NCI-H524 (cell line): ENCODE measurements at regions not wholly inside any gene's neighbourhood (a gene's known extent, or its start where the extent isn't known, plus 50 kb on each side); places are given as distances from the start of the nearest gene placed in this dataset.

Experiments used
- DNase-seq, 2 experiments: peaks; one replicate each; lab custom pipeline; 2025; lab: John Stamatoyannopoulos, UW

GRCh38 chr1:30198795-30199403 lies 524.5 kb downstream of the MATN1 start:
- no peak for DNase-seq

GRCh38 chr1:30198451-30198760 lies 525.0 kb downstream of the MATN1 start:
- no peak for DNase-seq

GRCh38 chr1:30197639-30198450 lies 525.5 kb downstream of the MATN1 start:
- DNase-seq, result no peak

- no peak for DNase-seq
Measured at GRCh38 chr1:30196872-30197638, 526.3 kb downstream of the MATN1 start.

- DNase-seq, result peak in 1 of 2 experiments; percentile 16
Measured at GRCh38 chr1:30196457-30196856, 526.9 kb downstream of the MATN1 start.

- DNase-seq, result no peak
Measured at GRCh38 chr1:30195424-30196134, 527.8 kb downstream of the MATN1 start.

GRCh38 chr1:30194741-30195423 lies 528.5 kb downstream of the MATN1 start:
- peak in 1 of 2 experiments; percentile 41 for DNase-seq

GRCh38 chr1:30194046-30194619 lies 529.3 kb downstream of the MATN1 start:
- no peak for DNase-seq

GRCh38 chr1:30192969-30193630 lies 530.3 kb downstream of the MATN1 start:
- DNase-seq, result no peak

GRCh38 chr1:30191154-30191702 lies 532.2 kb downstream of the MATN1 start:
- peak in 1 of 2 experiments; percentile 55 for DNase-seq

- peak; percentile 73 to 95 for DNase-seq
Measured at GRCh38 chr1:30190511-30191153, 532.8 kb downstream of the MATN1 start.

GRCh38 chr1:30189818-30190500 lies 533.4 kb downstream of the MATN1 start:
- no peak for DNase-seq

GRCh38 chr1:30188999-30189398 lies 534.4 kb downstream of the MATN1 start:
- no peak for DNase-seq

GRCh38 chr1:30188329-30188728 lies 535.1 kb downstream of the MATN1 start:
- no peak for DNase-seq

- no peak for DNase-seq
Measured at GRCh38 chr1:30187413-30188023, 535.9 kb downstream of the MATN1 start.

GRCh38 chr1:30186586-30186985 lies 536.8 kb downstream of the MATN1 start:
- no peak for DNase-seq

- DNase-seq, result no peak
Measured at GRCh38 chr1:30185809-30186208, 537.6 kb downstream of the MATN1 start.

- no peak for DNase-seq
Measured at GRCh38 chr1:30185313-30185712, 538.1 kb downstream of the MATN1 start.
